DMS79 treated with DMSO at 0.1 percent for 48 hours (cell line): ENCODE measurements at regions not wholly inside any gene's neighbourhood (a gene's known extent, or its start where the extent isn't known, plus 50 kb on each side); places are given as distances from the start of the nearest gene placed in this dataset.
"Not testable (repeated sequence)": the region's sequence is repeated elsewhere in the genome, so short reads cannot be mapped to it uniquely, and the experiment has no call there.

ENCODE experiments used
- DNase-seq: peaks from one replicate; lab custom pipeline; 2025; lab: John Stamatoyannopoulos, UW

DNA sequence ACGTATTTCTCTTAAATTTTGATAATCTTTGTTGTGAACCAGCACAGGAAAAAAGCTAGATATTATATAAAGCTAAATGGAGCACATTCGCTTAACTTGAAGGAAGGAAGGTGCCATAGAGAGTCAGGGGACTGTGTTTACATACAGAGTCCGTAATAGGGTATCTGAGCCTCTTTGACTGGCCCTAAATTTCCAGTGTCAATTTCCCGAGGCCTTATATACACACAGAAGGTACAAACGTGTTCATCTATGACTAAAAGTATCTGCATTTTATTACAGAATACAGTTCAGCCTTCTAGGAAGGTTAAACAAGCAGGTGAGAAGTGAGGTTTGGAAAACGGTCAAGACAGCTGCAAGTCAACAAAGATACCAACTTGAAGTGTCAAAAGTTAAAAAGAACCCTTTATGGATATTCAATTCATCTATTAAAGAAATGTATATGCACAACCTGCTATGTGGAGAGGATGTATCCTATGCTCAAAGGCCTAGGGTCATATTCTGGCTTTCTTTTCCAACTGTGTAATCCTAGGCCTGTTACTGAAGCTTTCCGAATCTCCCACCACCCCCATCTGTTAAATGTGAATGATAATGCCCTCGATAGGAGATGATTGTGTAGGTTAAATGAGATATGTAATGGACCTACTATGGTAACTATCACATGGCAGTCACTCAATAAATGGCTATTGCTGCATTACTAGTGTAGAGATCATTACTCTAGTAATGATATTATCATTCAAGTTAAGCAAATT lies 263.7 kb upstream of the MAF start:
- no peak for DNase-seq

DNA sequence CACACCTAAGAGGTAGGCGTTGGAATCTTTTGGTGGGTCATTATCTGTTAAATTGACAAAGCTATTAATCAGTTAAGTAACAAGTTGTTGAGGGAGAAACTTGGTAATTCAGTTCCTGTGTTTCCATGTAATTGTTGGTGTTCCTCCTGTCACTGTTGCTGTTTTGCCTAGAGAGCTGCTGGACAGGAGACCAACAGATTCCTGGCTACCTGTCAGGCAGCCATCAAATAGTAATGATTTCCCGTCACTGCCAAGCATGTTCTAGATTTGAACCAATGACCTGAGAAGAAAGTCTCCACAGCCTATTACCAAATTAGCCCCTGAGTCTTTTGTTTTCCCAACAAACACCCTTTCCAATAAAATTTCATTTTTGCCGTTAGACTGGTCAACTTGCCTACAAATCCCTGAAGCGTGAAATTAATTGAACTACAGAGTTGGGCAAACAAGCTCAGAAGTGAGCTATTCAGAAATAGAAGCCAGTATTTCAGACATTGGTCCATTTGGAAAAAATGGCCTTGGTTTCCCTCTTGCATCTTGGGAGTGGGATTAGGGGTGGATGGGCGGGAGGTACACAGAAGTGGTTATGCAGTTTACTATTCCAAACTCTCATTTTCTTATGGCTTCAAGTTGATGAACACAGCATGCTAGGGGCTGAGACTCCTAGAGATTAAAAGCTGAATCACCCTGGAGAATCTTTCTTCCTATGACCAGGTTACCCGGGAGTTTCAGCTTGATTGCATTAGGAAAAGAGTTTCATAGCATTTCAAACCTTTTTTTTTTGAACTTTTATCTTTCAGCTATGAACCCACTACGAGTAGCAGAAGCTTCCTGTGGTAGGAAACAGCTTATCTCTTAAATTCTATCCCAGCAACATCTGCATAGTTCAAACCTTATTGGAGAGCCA lies 262.8 kb upstream of the MAF start:
- no peak for DNase-seq

DNA sequence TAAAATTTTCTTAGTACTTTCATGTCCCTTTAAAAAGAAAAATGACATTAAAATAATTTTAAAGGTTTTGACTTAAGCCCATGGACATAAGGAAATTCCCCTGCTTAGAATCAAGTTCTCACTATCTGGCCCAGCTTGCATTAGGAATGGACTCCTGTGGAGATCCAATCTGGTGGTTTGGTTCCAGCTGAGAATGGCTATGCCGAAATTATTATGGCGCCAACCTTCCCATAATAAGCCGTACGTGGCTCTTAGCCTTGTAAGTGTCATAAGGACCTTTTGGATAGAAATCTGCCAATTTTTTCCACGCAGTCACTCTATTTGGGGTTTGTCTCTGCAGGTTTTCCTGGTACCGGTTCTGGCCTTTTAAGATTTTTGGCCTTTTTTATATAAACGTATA lies 262.1 kb upstream of the MAF start:
- DNase-seq: no peak

DNA sequence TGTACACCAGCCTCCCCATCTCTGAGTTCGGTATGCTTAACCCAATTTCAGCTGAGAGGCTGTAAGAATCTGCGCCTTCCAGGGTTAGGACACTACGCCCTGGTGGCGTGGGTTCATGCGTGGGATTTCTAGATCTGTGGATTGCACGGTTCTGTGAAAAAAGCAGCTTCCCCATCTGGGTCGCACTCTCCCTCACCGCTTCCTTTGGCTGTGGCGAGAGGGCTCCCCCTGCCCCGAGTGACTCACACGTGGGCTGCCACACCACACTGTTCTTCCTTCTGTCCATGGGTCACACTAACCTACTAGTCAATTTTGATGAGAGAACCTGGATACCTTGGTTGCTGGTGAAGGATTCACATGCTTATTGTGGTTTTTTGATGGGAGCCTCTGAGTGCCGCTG lies 256.0 kb upstream of the MAF start:
- no peak for DNase-seq

DNA sequence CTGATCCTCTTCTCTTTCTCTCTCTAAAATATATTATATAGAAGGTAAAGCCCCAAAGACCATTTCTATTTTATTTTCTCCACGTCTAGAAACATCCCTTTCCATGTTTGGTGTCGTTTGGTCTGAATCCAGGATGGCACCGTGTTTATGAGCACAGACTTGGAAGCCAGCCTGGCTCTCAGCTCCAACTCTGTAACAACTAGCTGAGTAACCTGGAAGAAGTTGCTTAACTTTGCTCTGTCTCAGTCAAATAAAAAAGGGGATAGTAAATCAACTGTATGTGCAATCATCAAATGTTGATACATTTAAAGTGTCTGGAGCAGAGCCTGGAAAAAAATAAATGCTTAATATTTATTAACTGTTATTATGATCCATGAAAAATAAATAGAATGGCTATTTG lies 249.8 kb upstream of the MAF start:
- no peak for DNase-seq

DNA sequence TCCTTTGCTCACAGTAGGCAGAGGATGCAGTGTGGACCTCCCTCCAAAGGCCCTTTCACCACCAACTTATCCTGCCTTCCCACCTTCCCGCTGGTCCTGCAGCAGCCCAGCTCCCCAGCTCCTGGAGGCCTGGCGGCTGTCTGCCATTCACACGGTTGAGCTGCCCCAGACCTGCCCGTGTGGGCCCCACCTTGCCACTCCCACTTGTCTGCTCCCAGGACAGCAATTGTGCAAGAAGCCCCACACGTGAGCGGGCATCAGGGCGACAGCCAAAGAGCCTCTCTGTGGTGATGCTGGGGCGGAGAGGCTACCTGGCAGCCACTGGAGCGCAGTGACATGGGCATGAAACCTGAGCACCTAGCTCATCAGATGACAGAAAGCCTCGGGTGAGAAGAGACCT lies 248.6 kb upstream of the MAF start:
- no peak for DNase-seq

DNA sequence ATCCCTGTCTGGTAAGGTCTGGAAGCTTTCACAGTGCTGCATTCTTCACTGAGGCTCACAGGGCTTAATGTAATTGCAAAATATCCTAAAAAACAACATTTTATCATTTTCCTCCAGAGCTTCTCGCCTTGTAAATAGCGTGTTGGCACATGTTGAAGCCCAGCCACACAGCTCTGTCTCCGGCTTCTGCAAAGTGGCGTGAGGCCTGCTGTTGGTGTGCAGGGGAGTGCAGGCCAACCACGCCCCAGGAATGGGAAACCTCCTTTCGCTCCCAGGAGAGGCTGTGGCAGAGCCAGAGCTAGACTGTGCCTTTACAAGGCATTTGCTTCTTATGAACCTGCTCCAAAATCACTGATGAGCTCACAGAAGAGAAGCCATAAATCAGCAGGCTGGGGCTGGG lies 248.2 kb upstream of the MAF start:
- no peak for DNase-seq

DNA sequence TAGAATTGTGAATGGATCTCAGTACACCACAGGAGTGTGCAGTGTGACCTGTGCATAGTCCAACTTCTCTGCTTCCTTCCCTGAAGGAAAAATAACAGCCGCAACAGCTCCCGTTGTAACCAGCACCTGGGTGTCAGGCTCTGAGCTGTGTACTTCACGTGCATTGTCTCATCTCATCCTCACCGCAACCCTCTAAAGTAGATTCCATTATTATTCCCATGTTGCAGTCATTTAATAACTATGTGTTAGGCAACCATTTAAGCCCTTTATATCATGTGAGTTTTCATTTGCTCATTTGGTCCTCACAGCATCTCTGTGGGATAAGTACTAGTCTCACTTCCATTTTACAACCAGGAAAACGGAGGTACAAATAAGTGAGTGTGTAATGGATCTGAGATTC lies 247.0 kb upstream of the MAF start:
- DNase-seq: no peak

DNA sequence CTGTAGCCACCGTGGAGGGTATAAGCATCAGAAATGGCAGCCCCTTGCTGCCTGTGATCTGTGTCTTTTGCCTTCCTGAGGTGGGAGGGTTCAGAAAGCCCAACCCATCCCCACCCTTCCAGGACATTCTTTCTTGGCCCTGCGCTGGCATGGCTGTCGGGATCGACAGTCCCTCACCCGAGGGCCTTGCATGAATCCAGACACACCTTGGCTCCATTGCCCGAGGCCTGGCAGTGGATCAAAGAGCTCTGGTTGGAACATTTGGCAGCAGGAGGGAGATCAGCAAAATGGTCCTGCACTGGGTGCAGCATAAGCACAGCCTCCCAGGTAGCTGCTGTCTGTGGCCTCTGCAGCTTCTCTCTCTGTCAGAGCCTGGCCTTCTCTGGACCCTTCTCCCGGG lies 246.6 kb upstream of the MAF start:
- DNase-seq: no peak

DNA sequence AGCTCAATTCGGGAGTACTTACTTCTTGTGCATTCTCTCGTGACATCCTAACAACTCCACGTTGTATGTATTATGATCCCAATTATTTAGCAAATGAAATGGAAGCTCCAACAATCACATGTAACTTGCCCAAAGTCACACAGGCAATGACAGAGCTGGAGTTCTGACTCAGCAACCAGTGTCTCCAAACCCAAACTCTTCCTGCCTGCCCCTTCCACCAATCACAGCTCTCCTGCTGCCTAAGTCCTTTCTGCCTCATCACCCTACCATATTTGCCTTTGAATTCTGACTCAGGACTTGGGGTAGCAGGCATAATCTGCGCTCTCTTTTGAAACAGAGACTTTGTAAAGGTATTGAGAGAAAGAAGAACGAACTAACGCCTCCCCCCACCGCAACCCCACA lies 245.2 kb upstream of the MAF start:
- no peak for DNase-seq

DNA sequence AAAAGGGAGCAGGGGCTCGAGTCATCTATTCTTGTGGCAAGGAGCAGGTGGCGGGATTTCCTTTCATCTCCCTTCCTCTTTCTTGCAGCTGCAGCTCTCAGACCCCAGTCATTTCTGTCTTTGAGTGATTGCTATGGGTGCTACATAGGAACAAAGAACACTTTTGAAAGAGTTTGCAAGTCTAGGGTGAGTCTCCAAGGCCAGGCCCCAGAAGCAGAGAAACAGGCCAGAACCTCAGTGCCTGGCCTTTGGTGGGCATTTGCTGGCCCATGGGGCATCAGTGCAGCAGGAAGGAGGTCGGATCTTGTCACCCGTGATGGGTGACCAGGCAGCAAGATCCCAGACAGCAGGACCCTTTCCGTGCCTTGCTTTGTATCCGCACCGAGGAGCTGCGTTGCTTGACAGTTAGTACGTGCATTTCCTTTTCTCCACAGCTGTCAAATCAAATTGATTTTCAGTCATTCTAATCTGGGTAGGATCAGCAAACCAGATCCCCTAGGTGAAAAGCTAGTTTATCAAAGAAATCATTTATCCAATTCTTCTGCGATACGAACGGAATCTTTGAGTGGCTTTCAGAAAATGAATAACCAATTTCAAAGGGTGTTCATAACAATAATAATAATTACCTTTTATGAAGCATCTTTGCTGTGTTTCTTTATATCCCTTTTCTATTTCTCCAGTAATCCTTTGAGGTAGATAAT lies 244.6 kb upstream of the MAF start:
- no peak for DNase-seq

DNA sequence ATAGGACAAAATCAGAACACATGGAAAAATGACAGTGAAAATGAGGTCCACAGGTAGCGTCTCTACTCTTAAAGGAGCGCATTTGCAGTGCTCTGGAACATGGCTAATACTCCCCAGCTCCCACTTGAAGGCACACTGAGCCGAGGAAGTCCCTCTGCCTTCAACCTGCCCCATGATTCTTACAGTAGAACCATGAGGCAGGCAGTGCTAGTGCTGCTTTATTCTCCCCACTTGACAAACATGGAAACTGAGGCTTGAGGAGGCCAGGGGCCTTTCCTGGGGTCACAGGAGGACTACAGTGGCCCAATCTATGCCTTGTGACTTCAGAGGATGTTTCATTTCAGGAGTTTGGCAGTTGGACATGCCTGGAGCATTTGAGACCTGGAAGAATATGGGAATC lies 244.1 kb upstream of the MAF start:
- DNase-seq: no peak

DNA sequence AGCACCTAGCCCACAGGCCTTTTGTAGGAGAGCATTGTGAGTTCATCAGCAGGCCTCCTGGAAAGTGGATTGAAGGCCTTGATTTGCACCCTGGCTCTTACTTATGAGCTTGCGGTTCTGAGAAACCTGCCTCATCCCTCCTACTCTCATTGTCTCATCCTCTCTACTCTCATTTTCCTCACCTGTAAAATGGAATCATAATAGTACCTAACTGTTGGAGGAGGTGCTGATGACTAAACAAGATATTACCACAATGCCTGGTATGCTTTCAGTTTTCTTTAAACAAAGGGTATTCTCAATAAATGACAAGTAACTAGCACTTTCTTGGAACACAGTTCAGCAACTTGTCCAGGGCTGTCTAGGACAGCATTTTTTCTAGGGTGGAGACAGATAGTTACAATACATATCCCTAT lies 243.1 kb upstream of the MAF start:
- no peak for DNase-seq

DNA sequence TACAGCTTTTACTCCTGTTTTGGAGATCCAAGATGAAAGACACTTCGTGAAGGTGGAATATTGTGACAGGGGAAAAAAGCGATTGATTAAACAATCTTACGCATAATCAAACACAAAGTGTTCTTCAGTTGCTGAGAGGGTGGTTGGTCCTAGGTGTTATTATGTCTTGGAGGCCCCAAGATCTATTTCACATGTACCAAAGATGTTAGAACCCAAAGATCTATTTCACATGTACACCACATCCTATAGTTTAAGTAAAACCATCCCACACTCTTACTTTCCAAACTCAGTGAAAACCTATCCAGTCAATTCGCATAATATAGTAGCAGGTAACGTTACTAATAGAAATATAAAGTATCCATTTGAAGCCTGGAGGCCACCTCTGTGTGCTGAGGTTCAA lies 242.6 kb upstream of the MAF start:
- no peak for DNase-seq

DNA sequence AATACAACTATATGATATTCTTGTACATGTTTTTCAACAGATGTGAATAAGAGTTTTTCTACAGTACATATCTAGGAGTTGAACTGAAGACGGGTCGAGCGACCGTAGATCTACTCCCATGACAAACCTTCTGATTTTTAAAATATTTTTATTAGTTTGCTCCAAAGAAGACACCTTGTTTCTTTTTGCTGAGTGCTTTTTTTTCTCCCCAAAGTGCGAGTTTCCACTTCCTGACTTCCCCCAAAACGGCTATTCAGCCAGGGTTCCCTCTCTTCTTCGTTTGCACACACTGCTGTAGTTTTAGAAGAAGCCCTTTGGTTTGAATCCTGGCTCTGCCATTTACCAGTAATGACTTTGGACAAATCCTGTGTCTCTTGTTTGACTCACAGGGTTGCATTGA lies 241.7 kb upstream of the MAF start:
- no peak for DNase-seq

DNA sequence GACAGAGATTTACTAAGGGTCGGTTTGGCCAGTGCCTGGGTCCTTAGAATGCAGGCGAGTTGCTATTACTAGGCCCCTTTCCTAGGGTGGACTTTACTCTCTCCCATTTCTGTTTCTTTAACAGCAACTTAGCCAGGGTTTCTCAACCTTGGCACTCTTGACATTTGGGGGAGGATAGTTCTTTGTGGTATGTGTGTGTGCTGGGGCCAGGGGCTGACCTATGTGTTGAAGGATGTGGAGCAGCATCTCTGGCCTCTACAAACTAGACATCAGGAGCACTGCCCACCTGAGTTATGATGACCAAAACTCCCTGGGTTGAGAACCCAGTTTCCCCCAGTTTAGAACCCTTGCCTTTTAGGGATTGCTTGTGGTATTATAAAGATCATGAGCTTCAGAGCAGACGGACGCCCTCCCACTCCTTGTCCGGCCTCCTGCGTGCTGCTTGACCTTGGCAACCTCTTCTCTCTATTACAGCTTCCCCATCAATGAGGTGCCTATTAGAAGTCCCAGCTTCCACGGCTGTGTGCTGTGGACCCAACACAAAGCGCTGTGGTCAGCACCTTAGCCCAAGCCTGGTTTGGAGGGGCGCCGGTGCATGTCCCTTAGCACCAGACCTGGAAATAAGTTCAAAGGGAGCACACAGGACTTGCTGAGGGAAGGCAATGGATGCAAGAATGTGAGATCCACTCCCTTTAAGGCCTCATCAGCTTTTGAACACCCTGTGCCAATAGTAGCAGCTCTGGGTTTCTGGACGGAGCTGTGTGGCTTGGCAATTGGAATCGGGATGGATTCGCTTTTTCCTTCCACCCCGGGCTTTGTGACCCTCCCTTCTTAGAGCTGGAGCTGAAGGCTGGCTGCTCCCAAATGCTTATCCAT lies 239.2 kb upstream of the MAF start:
- no peak for DNase-seq

DNA sequence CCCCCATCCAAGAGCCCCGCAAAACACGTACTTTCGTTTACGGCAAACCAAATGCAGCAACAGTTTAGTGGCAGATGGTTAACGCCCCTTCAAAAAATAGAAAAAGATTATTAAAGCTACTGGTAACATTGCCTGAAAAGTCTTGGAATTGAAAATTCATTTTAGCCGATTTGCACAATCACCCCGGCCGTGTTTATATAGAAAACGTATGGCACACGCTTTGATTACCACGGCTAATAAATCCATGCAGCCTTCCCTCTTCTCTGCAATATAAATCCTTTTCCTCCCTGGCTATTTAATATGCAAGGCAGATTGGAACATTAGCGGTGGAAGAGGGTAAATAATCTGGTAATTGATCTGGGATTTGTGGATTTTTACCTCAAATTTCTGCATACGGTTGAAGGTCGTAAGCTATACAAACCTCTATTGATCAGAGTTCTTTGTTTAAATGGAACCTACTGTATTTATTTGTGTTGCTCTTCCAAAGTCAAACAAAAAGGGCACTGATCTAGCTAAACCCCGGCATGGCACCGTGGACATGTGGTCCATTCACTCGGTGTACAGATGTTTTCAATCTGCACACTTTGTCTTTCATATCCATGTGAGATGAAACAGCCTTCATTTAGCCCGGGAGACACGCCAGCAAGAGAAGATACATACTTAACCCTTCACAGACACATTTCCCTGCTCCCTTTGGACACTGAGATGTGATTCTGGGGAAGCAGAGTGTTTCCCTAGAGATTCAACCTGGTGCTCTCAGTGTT lies 238.1 kb upstream of the MAF start:
- DNase-seq: no peak

DNA sequence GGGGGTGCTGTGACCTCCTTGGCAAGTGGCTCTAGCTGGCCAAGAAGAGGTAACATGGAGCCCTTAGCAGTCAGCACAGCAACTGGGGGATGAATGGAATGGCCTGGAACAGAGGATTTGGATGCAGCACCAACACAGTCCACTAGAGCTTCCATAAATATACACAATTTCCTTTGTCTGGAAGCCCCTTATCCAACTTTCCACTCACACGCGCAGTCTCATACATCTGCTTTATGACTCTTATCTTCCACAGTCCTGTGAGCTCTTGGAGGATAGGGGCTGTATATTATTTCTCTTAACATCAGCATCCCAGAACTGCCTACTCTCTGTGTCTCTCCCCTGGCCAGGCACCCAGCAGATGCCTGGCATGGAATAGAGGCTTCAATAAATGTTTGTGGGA lies 235.6 kb upstream of the MAF start:
- no peak for DNase-seq

DNA sequence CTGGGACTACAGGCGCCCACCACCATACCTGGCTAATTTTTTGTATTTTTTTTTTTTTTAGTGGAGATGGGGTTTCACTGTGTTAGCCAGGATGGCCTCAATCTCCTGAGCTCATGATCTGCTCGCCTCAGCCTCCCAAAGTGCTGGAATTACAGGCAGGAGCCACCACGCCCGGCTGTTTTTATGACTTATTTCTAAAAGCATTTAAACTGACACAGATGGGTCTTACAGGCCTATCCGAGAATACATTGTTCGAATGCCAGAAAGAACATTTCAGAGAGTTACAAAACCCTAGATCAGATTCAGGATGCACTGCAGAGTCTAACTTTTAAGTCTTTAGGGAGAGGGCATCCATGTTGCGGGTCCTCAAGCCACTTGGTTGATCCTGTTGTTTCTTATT lies 234.7 kb upstream of the MAF start:
- DNase-seq: no peak

DNA sequence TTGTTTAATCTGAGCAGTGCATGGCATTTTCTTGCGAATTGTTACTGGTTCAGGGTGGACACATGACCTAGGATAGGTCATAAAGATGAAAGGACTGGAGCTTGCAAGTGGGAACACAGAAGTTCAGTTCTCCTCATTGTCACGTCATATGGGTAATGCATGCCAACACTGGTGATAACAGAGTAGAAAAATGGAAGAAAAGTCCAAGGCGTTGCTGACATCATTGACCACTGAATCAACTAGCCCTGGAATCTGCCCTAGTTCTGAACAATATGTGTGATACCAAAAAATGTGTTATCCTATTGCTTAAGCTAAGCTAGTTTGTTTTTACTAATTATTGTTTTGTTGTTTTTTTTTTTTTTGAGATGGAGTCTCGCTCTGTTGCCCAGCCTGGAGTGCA lies 234.2 kb upstream of the MAF start:
- no peak for DNase-seq

DNA sequence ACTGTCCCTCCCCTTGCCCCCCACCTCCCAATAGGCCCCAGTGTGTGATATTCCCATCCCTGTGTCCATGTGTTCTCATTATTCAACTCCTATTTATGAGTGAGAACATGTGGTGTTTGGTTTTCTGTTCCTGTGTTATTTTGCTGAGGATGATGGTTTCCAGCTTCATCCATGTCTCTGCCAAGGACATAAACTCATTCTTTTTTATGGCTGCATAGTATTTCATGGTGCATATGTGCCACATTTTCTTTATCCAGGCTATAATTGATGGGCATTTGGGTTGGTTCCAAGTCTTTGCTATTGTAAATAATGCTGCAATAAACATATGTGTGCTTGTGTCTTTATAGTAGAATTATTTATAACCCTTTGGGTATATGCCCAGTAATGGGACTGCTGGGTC lies 233.5 kb upstream of the MAF start:
- not testable (repeated sequence) for DNase-seq
